Endodermal cell (in vitro differentiated cells): ENCODE measurements at regions not wholly inside any gene's neighbourhood (a gene's known extent, or its start where the extent isn't known, plus 50 kb on each side); places are given as distances from the start of the nearest gene placed in this dataset.
A peak's percentile ranks its signal among the peaks of the same experiment; 100 is the strongest.

ENCODE experiments used
- DNase-seq: peaks from one replicate; pipeline ENCODE4 v3.0.0-alpha.2; 2017
- H3K27ac ChIP-seq: 2 replicates; pipeline ENCODE4 v1.5.1; 2013; ENCODE audit warnings: mild to moderate bottlenecking, low read depth, low read length, moderate library complexity
- H3K27me3 ChIP-seq: 2 replicates; pipeline ENCODE4 v1.6.1; 2013; ENCODE audit warnings: mild to moderate bottlenecking, low read length, moderate library complexity; ENCODE audit not compliant: insufficient read depth, control insufficient read depth, poor library complexity, severe bottlenecking
- H3K36me3 ChIP-seq: 2 replicates; pipeline ENCODE4 v1.7.0; 2013; ENCODE audit warnings: mild to moderate bottlenecking, low read length, moderate library complexity; ENCODE audit not compliant: control insufficient read depth, insufficient read depth
- H3K4me1 ChIP-seq: one replicate; pipeline ENCODE4 v1.7.0; 2013; ENCODE audit warnings: low read length; ENCODE audit not compliant: control insufficient read depth, insufficient read depth
- H3K4me3 ChIP-seq: 2 replicates; pipeline ENCODE4 v1.5.1; 2013; ENCODE audit warnings: mild to moderate bottlenecking, low read length, moderate library complexity
- H3K9ac ChIP-seq: 2 replicates; pipeline ENCODE4 v1.6.1; 2013; ENCODE audit warnings: mild to moderate bottlenecking, low read length, moderate library complexity; ENCODE audit not compliant: poor library complexity, severe bottlenecking; ENCODE audit errors: extremely low read depth
- H3K9me3 ChIP-seq: 2 replicates; pipeline ENCODE4 v1.6.1; 2013; ENCODE audit warnings: mild to moderate bottlenecking, low read length, moderate library complexity; ENCODE audit not compliant: control insufficient read depth
- H3K27ac Mint-ChIP-seq: 2 replicates; pipeline ENCODE4 v1.8.0; 2020; ENCODE audit warnings: mixed read lengths
- H3K27me3 Mint-ChIP-seq: 2 replicates; pipeline ENCODE4 v1.8.0; 2021; ENCODE audit warnings: mild to moderate bottlenecking, mixed read lengths; ENCODE audit not compliant: insufficient read depth
- H3K36me3 Mint-ChIP-seq: 2 replicates; pipeline ENCODE4 v1.8.0; 2020; ENCODE audit warnings: low read depth, mixed read lengths
- H3K4me1 Mint-ChIP-seq: 2 replicates; pipeline ENCODE4 v1.8.0; 2020; ENCODE audit warnings: mixed read lengths
- H3K4me3 Mint-ChIP-seq: 2 replicates; pipeline ENCODE4 v1.8.0; 2020; ENCODE audit warnings: mild to moderate bottlenecking, moderate library complexity, mixed read lengths
- H3K9me3 Mint-ChIP-seq: 2 replicates; pipeline ENCODE4 v1.8.0; 2020; ENCODE audit warnings: mild to moderate bottlenecking, mixed read lengths
- WGBS, 2 experiments: methylation state at CpG; one replicate each; pipeline versions ENCODE4 v1.1.5 to v1.1.7; 2013; ENCODE audit warnings: missing lambda C conversion rate in 2 of 2, mixed read lengths in 1 of 2; ENCODE audit not compliant: insufficient coverage in 1 of 2, insufficient read length in 1 of 2; 5-methylcytosine and 5-hydroxymethylcytosine counted together
- TF ChIP-seq, protein P1 (sequence below): fragments of 200-600 bp; sonication (generic); conservative IDR thresholded peaks from 2 replicates; pipeline ENCODE4 v1.5.0; 2021; ENCODE audit warnings: antibody characterized with exemption, mild to moderate bottlenecking

DNA sequence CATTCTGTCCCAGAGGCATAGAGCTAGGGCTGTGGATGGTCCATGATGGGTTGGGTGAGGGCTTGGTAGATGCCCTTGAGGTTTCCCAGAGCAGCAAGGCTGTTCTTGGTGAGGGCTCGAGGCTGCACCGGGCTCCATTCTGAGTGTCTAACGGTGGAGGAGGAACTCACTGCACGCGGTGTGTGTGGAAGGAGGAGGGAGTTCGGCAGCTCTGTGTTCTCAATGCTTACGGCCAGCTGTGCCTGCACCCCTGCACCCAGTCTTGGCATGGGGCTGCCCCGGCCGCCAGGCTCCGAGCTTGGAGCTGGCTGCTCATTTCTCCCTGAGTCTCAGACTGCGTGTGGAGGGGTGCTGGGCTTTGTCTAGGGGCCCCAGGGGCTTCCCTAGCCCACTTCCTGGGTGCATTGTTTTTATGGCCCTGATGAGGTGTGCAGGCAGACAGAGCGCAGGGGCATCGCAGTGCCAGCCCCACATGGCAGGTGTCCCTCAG, 1247.1 kb downstream of the BRD1 start:
- Histone ChIP-seq H3K4me1 (no peaks in the 10 kb centered on the region), H3K36me3 (peaks cover 26% of the 10 kb centered on the region), H3K27ac (no peak overlapping the region), H3K9ac (no peak overlapping the region), H3K27me3 (no peaks in the 10 kb centered on the region), H3K4me3 (no peak overlapping the region), H3K9me3 (no peaks in the 10 kb centered on the region)
- DNase-seq: no peak
- TF ChIP-seq, protein P1, sequence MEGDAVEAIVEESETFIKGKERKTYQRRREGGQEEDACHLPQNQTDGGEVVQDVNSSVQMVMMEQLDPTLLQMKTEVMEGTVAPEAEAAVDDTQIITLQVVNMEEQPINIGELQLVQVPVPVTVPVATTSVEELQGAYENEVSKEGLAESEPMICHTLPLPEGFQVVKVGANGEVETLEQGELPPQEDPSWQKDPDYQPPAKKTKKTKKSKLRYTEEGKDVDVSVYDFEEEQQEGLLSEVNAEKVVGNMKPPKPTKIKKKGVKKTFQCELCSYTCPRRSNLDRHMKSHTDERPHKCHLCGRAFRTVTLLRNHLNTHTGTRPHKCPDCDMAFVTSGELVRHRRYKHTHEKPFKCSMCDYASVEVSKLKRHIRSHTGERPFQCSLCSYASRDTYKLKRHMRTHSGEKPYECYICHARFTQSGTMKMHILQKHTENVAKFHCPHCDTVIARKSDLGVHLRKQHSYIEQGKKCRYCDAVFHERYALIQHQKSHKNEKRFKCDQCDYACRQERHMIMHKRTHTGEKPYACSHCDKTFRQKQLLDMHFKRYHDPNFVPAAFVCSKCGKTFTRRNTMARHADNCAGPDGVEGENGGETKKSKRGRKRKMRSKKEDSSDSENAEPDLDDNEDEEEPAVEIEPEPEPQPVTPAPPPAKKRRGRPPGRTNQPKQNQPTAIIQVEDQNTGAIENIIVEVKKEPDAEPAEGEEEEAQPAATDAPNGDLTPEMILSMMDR: no peak
- H3K27ac Mint-ChIP-seq: no peak overlapping the region
- H3K4me1 Mint-ChIP-seq: peaks cover 10% of the 10 kb centered on the region
- H3K27me3 Mint-ChIP-seq: no peaks in the 10 kb centered on the region
- 97% methylated on average over 13 of the region's 13 CpGs; no CpG with 5 or more reads in 1 of the 2 experiments for WGBS, 2 experiments
- H3K36me3 Mint-ChIP-seq: no peaks in the 10 kb centered on the region
- H3K9me3 Mint-ChIP-seq: no peaks in the 10 kb centered on the region
- no peak overlapping the region for H3K4me3 Mint-ChIP-seq

DNA sequence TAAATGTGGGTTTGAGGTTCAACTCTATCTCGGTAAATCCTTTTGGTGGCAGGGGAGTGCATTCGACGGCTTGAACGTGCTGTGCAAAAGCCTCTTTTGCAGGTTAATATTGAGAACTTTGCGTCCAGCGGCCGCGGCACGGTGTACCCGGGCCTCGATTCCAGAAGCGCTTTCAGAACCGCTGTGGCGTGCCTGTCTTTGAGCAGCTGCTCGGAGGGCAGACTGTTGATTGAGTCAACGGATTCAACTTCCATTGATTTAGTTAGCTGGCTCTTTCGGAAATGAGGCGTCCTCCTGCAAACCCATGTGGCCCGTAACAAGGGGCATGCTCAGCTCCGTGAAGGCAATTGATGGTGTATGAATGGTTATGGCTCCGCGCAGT, 1247.8 kb downstream of the BRD1 start:
- no peak overlapping the region for H3K9ac ChIP-seq
- H3K9me3 Mint-ChIP-seq: no peaks in the 10 kb centered on the region
- 96 to 97% methylated on average over 21 to 22 of the region's 22 CpGs for WGBS, 2 experiments
- no peak overlapping the region for H3K27ac ChIP-seq
- no peaks in the 10 kb centered on the region for H3K9me3 ChIP-seq
- H3K4me3 ChIP-seq: no peak overlapping the region
- H3K36me3 ChIP-seq: peaks cover 23% of the 10 kb centered on the region
- TF ChIP-seq, protein P1: no peak
- no peak overlapping the region for H3K4me3 Mint-ChIP-seq
- no peaks in the 10 kb centered on the region for H3K27me3 ChIP-seq
- H3K4me1 ChIP-seq: no peaks in the 10 kb centered on the region
- peaks cover 10% of the 10 kb centered on the region for H3K4me1 Mint-ChIP-seq
- no peak for DNase-seq
- no peaks in the 10 kb centered on the region for H3K27me3 Mint-ChIP-seq
- H3K36me3 Mint-ChIP-seq: no peaks in the 10 kb centered on the region
- H3K27ac Mint-ChIP-seq: no peak overlapping the region

DNA sequence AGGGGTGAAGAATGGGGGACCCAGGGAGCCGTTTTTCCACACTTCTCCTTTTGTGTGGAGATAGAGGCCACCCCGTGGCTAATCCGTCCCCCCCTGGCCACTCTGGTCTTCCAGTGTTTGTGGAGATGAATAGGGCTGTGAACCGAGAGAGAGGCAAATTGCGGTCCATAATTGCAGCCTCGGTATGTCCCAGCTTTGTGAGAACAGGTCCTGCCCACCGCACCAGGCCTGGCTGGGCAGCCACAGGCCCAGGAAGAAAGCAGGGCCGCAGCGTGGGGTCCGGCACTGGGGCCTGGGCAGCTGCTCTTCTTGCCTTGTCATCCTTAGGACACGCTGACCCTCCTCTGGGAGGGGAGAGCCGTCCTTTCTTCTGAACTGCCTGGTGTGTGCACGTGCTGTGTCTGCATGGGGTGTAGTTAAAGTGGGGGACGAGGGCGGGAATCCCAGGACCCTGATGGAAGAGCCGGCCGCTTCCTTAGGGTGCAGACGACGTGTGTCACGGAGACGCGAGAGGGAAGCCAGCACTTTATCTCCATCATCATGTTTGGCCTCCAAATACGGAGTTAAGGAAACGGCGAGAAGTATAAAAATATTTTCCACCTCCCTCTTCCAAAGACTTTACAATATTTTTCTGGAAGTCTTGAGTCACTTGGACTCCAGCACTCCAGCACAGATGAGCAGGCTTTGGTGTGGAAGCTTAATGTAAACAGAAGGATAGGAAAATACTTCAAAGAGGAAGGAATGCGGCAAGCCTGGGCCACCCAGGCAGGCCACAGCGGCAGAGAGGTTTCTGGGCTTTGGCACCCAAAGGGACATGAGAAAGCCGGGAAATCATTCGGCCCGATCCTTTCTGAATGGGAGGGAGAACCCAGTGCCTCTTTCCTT, 1248.4 kb downstream of the BRD1 start:
- Mint-ChIP-seq H3K36me3 (no peaks in the 10 kb centered on the region), H3K27ac (no peak overlapping the region), H3K27me3 (peaks cover 2% of the 10 kb centered on the region), H3K4me3 (no peak overlapping the region), H3K4me1 (peaks cover 10% of the 10 kb centered on the region), H3K9me3 (no peaks in the 10 kb centered on the region)
- DNase-seq: no peak
- H3K9me3 ChIP-seq: no peaks in the 10 kb centered on the region
- H3K9ac ChIP-seq: no peak overlapping the region
- TF ChIP-seq, protein P1: no peak
- WGBS, 2 experiments: 91 to 93% methylated on average over 16 to 30 of the region's 30 CpGs
- peak overlapping the region; percentile 66 for H3K27ac ChIP-seq
- no peak overlapping the region for H3K4me3 ChIP-seq
- H3K4me1 ChIP-seq: no peaks in the 10 kb centered on the region
- peaks cover 17% of the 10 kb centered on the region for H3K36me3 ChIP-seq
- no peaks in the 10 kb centered on the region for H3K27me3 ChIP-seq
